Activated T-helper 17 cell treated with anti-CD3 and anti-CD28 coated beads, Interleukin-2, amount 50 U/mL, for 72 hours (primary cell): ENCODE measurements at regions not wholly inside any gene's neighbourhood (a gene's known extent, or its start where the extent isn't known, plus 50 kb on each side); places are given as distances from the start of the nearest gene placed in this dataset.
"Not testable (repeated sequence)": the region's sequence is repeated elsewhere in the genome, so short reads cannot be mapped to it uniquely, and the experiment has no call there.

Experiments used
- ATAC-seq: fragments of 150-1000 bp; cut with Tn5 transposase; replicated peaks from 2 replicates; pipeline ENCODE4 v1.10.0; 2021; ENCODE audit warnings: mild to moderate bottlenecking, moderate library complexity
- H3K27ac Mint-ChIP-seq: one replicate; pipeline ENCODE4 v1.8.0; 2022; ENCODE audit warnings: mixed read lengths
- H3K27me3 Mint-ChIP-seq: one replicate; pipeline ENCODE4 v1.8.0; 2022; ENCODE audit warnings: mixed read lengths
- H3K36me3 Mint-ChIP-seq: one replicate; pipeline ENCODE4 v1.8.0; 2022; ENCODE audit warnings: low read depth, mild to moderate bottlenecking, mixed read lengths
- H3K4me1 Mint-ChIP-seq: one replicate; pipeline ENCODE4 v1.8.0; 2022; ENCODE audit warnings: mixed read lengths
- H3K4me3 Mint-ChIP-seq: one replicate; pipeline ENCODE4 v1.8.0; 2022; ENCODE audit warnings: mild to moderate bottlenecking, mixed read lengths
- H3K9me3 Mint-ChIP-seq: one replicate; pipeline ENCODE4 v1.8.0; 2022; ENCODE audit warnings: mixed read lengths

- Mint-ChIP-seq H3K4me3 (no peak overlapping the region), H3K27ac (no peak overlapping the region), H3K4me1 (no peaks in the 10 kb centered on the region), H3K9me3 (peaks cover 6% of the 10 kb centered on the region), H3K36me3 (no peaks in the 10 kb centered on the region), H3K27me3 (no peaks in the 10 kb centered on the region)
- ATAC-seq, result no peak
Measured at GRCh38 chr14:30238936-30239335, 311.3 kb upstream of the PRKD1 start.

- no peaks in the 10 kb centered on the region for H3K27me3 Mint-ChIP-seq
- no peak overlapping the region for H3K4me3 Mint-ChIP-seq
- peaks cover 6% of the 10 kb centered on the region for H3K9me3 Mint-ChIP-seq
- H3K27ac Mint-ChIP-seq, result no peak overlapping the region
- ATAC-seq, result no peak
- H3K4me1 Mint-ChIP-seq, result no peaks in the 10 kb centered on the region
- H3K36me3 Mint-ChIP-seq, result no peaks in the 10 kb centered on the region
Measured at GRCh38 chr14:30240018-30240417, 312.4 kb upstream of the PRKD1 start.

GRCh38 chr14:30240685-30241084, 313.0 kb upstream of the PRKD1 start:
- Mint-ChIP-seq H3K9me3 (peaks cover 3% of the 10 kb centered on the region), H3K36me3 (no peaks in the 10 kb centered on the region), H3K4me1 (no peaks in the 10 kb centered on the region), H3K27me3 (no peaks in the 10 kb centered on the region), H3K27ac (no peak overlapping the region), H3K4me3 (no peak overlapping the region)
- no peak for ATAC-seq

- Mint-ChIP-seq H3K9me3 (peaks cover 3% of the 10 kb centered on the region), H3K27ac (no peak overlapping the region)
Measured at GRCh38 chr14:30242744-30243143, 315.1 kb upstream of the PRKD1 start.

GRCh38 chr14:30243207-30243606, 315.6 kb upstream of the PRKD1 start:
- H3K27me3 Mint-ChIP-seq, result no peaks in the 10 kb centered on the region
- H3K27ac Mint-ChIP-seq, result no peak overlapping the region
- H3K4me1 Mint-ChIP-seq, result no peaks in the 10 kb centered on the region
- no peak for ATAC-seq
- H3K36me3 Mint-ChIP-seq, result no peaks in the 10 kb centered on the region
- H3K9me3 Mint-ChIP-seq, result peaks cover 3% of the 10 kb centered on the region
- no peak overlapping the region for H3K4me3 Mint-ChIP-seq

More at GRCh38 chr14:30242744-30243143, 315.1 kb upstream of the PRKD1 start:
- H3K36me3 Mint-ChIP-seq, result no peaks in the 10 kb centered on the region
- no peak overlapping the region for H3K4me3 Mint-ChIP-seq
- no peaks in the 10 kb centered on the region for H3K27me3 Mint-ChIP-seq
- ATAC-seq, result no peak
- H3K4me1 Mint-ChIP-seq, result no peaks in the 10 kb centered on the region

GRCh38 chr14:30243805-30244204, 315.2 kb upstream of the G2E3 start:
- H3K4me1 Mint-ChIP-seq, result no peaks in the 10 kb centered on the region
- H3K9me3 Mint-ChIP-seq, result peaks cover 3% of the 10 kb centered on the region
- no peak overlapping the region for H3K4me3 Mint-ChIP-seq
- H3K27me3 Mint-ChIP-seq, result no peaks in the 10 kb centered on the region
- ATAC-seq, result no peak
- no peaks in the 10 kb centered on the region for H3K36me3 Mint-ChIP-seq
- H3K27ac Mint-ChIP-seq, result no peak overlapping the region

- H3K4me1 Mint-ChIP-seq, ATAC-seq, H3K9me3 Mint-ChIP-seq, H3K27ac Mint-ChIP-seq, H3K4me3 Mint-ChIP-seq, H3K36me3 Mint-ChIP-seq, H3K27me3 Mint-ChIP-seq: not testable (repeated sequence)
Measured at GRCh38 chr14:30244348-30244747, 314.6 kb upstream of the G2E3 start.

GRCh38 chr14:30251017-30251416, 307.9 kb upstream of the G2E3 start:
- Mint-ChIP-seq H3K27ac (no peak overlapping the region), H3K4me1 (no peaks in the 10 kb centered on the region), H3K36me3 (no peaks in the 10 kb centered on the region), H3K4me3 (no peak overlapping the region), H3K9me3 (no peaks in the 10 kb centered on the region), H3K27me3 (no peaks in the 10 kb centered on the region)
- ATAC-seq, result no peak

GRCh38 chr14:30251557-30252100, 307.3 kb upstream of the G2E3 start:
- ATAC-seq, result no peak
- Mint-ChIP-seq H3K9me3 (no peaks in the 10 kb centered on the region), H3K27ac (no peak overlapping the region), H3K27me3 (no peaks in the 10 kb centered on the region), H3K4me3 (no peak overlapping the region), H3K36me3 (no peaks in the 10 kb centered on the region), H3K4me1 (no peaks in the 10 kb centered on the region)

GRCh38 chr14:30252151-30252550, 306.8 kb upstream of the G2E3 start:
- Mint-ChIP-seq H3K4me1 (no peaks in the 10 kb centered on the region), H3K27ac (no peak overlapping the region), H3K27me3 (no peaks in the 10 kb centered on the region), H3K4me3 (no peak overlapping the region), H3K9me3 (no peaks in the 10 kb centered on the region), H3K36me3 (no peaks in the 10 kb centered on the region)
- no peak for ATAC-seq

GRCh38 chr14:30252783-30253674, 305.9 kb upstream of the G2E3 start:
- Mint-ChIP-seq H3K27ac (no peak overlapping the region), H3K27me3 (no peaks in the 10 kb centered on the region), H3K4me1 (no peaks in the 10 kb centered on the region), H3K36me3 (no peaks in the 10 kb centered on the region), H3K4me3 (no peak overlapping the region), H3K9me3 (no peaks in the 10 kb centered on the region)
- ATAC-seq, result no peak

- no peaks in the 10 kb centered on the region for H3K4me1 Mint-ChIP-seq
- no peaks in the 10 kb centered on the region for H3K9me3 Mint-ChIP-seq
- no peak overlapping the region for H3K4me3 Mint-ChIP-seq
- H3K36me3 Mint-ChIP-seq, result no peaks in the 10 kb centered on the region
- no peak overlapping the region for H3K27ac Mint-ChIP-seq
- no peak for ATAC-seq
- peaks cover 3% of the 10 kb centered on the region for H3K27me3 Mint-ChIP-seq
Measured at GRCh38 chr14:30256627-30257026, 302.3 kb upstream of the G2E3 start.

GRCh38 chr14:30257946-30258661, 300.9 kb upstream of the G2E3 start:
- H3K27me3 Mint-ChIP-seq, result peaks cover 3% of the 10 kb centered on the region

GRCh38 chr14:30260833-30261607, 297.9 kb upstream of the G2E3 start:
- Mint-ChIP-seq H3K4me3 (no peak overlapping the region), H3K36me3 (no peaks in the 10 kb centered on the region), H3K27ac (no peak overlapping the region), H3K9me3 (no peaks in the 10 kb centered on the region), H3K4me1 (no peaks in the 10 kb centered on the region), H3K27me3 (peaks cover 5% of the 10 kb centered on the region)
- ATAC-seq, result no peak

More at GRCh38 chr14:30257946-30258661, 300.9 kb upstream of the G2E3 start:
- no peak for ATAC-seq
- Mint-ChIP-seq H3K4me3 (no peak overlapping the region), H3K27ac (no peak overlapping the region), H3K9me3 (no peaks in the 10 kb centered on the region), H3K4me1 (no peaks in the 10 kb centered on the region), H3K36me3 (no peaks in the 10 kb centered on the region)
